Stimulated activated CD8-positive, alpha-beta memory T cell treated with anti-CD3 and anti-CD28 coated beads, Interleukin-12 subunit alpha, Interleukin-12 subunit beta, amount 100 ng/mL, for 4 hours (primary cell): ENCODE measurements at regions not wholly inside any gene's neighbourhood (a gene's known extent, or its start where the extent isn't known, plus 50 kb on each side); places are given as distances from the start of the nearest gene placed in this dataset.
"Not testable (repeated sequence)": the region's sequence is repeated elsewhere in the genome, so short reads cannot be mapped to it uniquely, and the experiment has no call there.

Experiments
- DNase-seq: peaks from one replicate; pipeline ENCODE4 v3.0.0-alpha.2; 2020; ENCODE audit warnings: low read depth

DNA sequence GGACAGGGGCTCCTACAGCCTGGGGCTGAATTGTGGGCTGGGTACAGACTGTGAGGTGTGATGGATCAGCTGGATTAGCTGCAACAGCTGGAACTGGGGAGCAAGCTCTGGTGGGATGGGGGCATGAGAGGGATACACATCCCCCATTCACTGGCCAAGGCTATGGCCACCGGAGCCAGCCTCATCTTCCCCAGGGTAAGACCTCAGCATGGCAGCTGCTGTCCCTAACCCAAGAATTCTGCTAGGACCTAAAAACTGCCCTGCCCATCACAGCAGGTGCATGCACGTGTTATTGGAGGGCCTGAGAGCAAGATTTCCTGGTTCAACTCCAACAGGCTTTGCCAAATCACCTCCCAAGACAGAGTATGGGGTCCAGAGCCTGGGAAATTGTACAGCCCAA, 258.6 kb upstream of the AGTR2 start:
- DNase-seq = no peak

DNA sequence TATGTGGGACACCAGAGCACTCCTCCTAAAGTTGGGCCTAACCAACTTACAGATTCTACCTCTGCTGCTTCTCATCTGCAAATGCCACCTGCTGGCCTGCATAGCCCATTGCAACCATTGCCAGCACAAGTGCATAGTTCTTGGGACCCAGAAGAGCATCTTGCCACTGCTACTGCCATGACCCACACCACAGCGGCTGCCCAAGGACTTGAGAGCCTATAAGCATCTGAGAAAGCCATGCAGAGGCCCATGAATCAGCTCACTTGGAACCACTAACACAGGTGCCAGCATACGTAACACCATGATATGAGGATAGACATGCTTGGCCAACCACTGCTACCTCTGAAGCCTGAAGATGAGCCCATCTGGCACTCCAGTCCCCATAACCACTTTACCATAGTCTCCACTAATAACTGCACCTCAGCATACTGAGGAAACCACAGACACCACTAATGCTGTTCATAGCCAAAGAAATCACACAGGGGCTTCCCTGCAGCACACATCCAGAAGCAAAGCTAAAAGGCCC, 258.1 kb upstream of the AGTR2 start:
- no peak for DNase-seq

DNA sequence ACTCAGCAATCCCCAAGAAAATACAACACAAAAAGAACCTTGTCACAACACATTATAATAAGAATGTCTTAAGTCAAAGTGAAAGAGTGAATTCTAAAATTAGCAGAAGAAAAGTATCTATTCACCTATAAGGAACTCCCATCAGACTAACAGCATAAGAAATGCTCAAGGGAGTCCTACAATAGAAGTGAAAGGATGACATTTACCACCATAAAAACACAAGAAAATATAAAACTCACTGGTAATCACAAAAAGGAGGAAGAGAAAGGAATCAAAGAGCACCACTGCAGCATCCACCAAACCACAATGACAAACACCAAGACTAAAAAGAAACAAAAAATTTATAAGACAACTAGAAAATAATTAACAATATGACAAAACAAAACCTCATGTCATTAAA, 257.0 kb upstream of the AGTR2 start:
- no peak for DNase-seq

DNA sequence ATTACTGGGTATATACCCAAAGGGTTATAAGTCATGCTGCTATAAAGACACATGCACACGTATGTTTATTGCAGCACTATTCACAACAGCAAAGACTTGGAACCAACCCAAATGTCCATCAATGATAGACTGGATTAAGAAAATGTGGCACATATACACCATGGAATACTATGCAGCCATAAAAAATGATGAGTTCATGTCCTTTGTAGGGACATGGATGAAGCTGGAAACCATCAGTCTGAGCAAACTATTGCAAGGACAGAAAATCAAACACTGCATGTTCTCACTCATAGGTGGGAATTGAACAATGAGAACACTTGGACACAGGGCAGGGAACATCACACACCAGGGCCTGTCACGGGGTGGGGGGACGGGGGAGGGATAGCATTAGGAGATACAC, 254.9 kb upstream of the AGTR2 start:
- DNase-seq = not testable (repeated sequence)

DNA sequence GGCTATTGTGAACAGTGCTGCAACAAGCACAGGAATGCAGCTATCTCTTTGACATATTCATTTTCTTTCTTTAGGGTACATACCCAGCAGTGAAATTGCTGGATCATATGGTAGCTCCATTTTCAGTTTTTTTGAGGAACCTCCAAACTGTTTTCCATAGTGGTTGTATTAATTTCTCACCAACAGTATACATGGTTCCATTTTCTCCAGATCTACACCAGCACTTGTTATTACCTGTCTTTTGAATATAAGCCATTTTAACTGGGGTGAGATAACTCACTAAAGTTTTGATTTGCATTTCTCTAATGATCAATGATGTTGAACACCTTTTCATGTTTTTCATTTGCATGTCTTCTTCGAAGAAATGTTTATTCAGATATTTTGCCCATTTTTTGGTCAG, 241.1 kb upstream of the AGTR2 start:
- no peak for DNase-seq

- no peak for DNase-seq
These were observed 234.5 kb upstream of the AGTR2 start for GRCh38 chrX:115936008-115936407.

DNA sequence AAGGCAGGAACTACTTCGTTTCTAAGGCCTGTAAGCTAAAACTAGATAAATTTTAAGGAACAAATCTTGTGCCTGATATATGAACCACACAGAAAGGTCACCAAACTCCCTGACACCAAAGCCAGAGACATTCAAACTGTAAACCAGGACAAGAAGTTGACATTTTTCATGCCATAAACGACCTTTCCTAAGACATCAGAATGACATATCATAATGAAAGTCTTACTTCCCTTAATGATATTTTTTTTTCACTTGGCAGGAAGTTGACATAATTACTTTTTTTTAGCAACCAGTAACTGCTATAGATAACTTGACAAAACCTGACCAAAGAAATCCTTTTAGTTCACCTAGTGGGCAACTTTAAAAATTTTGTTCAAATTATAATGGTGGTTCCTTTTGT, 231.5 kb upstream of the AGTR2 start:
- no peak for DNase-seq

- no peak for DNase-seq
These were observed 230.8 kb upstream of the AGTR2 start for GRCh38 chrX:115939636-115940160.

DNA sequence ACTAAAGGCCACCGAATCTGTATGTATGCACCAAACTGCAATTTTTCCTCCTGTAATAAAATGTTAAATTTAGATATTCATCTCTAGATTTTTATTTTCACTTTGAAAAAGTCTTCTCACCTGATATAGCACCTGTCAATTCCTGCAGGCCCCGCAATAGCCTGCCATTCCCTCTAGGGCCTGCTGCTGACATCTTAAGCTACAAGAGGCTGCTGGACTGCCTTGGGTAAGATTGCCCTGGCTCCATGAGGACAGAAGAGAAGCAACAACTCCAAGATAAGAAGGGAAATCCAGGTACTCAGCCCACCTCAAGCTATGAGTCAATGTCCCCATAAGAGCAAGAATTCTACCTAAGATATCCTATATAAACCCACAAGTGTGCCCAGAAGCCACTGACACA, 230.2 kb upstream of the AGTR2 start:
- DNase-seq = no peak

DNA sequence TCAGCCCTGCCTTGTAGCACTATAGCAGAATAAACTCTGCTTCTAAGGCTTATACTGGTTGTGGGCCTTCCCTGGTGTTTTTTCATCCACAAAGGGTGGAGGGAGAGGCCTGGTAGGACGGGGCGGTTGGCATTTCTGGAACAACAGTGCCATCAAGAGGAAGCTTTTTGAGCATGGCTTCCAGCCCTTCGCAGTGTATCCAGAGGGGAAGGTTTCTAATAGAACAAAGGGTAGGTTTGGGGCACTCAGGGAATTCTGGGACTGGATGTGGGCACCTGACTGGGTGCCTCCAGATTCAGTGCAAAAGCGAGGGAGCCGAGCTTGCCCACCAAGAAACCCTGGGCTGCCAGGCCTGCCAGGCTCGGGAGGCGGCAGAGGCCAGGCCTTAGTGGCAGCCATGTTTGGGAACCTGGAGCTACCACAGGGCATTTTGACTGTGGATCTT, 229.6 kb upstream of the AGTR2 start:
- DNase-seq = no peak

DNA sequence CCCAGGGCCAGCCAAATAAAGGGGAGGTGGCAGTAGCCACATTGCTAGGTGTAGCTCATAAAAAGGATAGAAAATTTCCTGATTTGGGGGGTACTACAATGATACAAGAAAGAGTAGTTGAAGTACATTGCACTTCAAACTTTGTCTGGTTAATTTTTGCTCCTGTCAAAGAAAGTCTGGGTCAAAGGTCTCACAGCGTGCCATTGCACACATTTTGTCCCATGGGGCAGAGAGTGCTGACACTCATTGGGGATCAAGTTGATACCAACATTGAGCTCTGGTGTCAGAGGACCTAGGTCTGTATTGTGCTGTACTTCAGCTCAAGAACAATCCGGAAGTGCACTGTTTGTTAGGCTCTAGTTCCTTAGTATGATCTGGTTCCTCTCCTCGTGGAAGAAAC, 229.2 kb upstream of the AGTR2 start:
- DNase-seq = no peak

GRCh38 chrX:115946059-115946458, 224.5 kb upstream of the AGTR2 start:
- DNase-seq = no peak

GRCh38 chrX:115948018-115948923, 222.3 kb upstream of the AGTR2 start:
- no peak for DNase-seq

GRCh38 chrX:115949900-115950822, 220.4 kb upstream of the AGTR2 start:
- no peak for DNase-seq

GRCh38 chrX:115952417-115953092, 218.0 kb upstream of the AGTR2 start:
- DNase-seq = no peak

- DNase-seq = no peak
These were observed 212.6 kb upstream of the AGTR2 start for GRCh38 chrX:115957862-115958490.

GRCh38 chrX:115958687-115959359, 211.7 kb upstream of the AGTR2 start:
- no peak for DNase-seq

- DNase-seq = no peak
These were observed 210.0 kb upstream of the AGTR2 start for GRCh38 chrX:115960440-115961084.

- DNase-seq = no peak
These were observed 203.6 kb upstream of the AGTR2 start for GRCh38 chrX:115966920-115967319.
